ENCODE measurements at regions not wholly inside any gene's neighbourhood (a gene's known extent, or its start where the extent isn't known, plus 50 kb on each side); places are given as distances from the start of the nearest gene placed in this dataset.
A peak's percentile ranks its signal among the peaks of the same experiment; 100 is the strongest.

DNA sequence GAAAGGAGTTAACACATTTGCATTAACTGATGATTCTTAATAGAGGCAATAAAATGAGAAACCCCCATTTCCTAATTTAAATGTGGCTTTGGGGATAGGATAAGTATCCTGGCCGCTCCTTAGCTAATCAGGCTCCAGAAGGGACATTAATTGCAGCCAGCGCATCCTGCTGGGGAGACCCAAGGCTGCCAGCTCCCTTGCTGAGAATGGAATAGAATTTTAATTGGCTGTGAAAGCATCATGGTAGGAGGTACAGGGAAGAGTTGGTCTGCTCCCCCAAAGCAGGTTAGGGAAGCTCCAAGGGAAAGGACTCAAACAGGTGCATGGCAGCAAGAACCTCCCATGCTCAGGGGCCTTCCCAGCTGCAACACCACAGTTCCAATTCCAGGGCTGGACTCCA, 71.4 kb downstream of the MARCHF4 start:
- 97 to 100% methylated on average over 2 of the region's 2 CpGs for WGBS, 2 experiments (ENCODE audit: low coverage in 1 of 2, low lambda C conversion rate in 2 of 2, missing lambda C conversion rate in 2 of 2)
- in situ Hi-C loops (cut with MboI): no loop called here
- no peaks in the 10 kb centered on the region for H3K9me2 ChIP-seq (ENCODE audit: insufficient read depth)
- H3K27ac ChIP-seq: no peak overlapping the region
- no peaks in the 10 kb centered on the region for H3K9me3 ChIP-seq (ENCODE audit: low read depth)
- H3K4me1 ChIP-seq (ENCODE audit: insufficient read depth): peaks cover 40% of the 10 kb centered on the region
- H2AFZ ChIP-seq: no peak overlapping the region
- no peak for TF ChIP-seq EZH2 (IDR thresholded peaks at IDR 0.05; ENCODE audit: insufficient read depth, poor library complexity, severe bottlenecking)
- TF ChIP-seq EZH2phosphoT487 (IDR thresholded peaks at IDR 0.05; ENCODE audit: insufficient read depth, low read depth): no peak
- H3K9ac ChIP-seq: no peak overlapping the region
- peaks cover 38% of the 10 kb centered on the region for H3F3A ChIP-seq (ENCODE audit: insufficient read depth)
- no peak overlapping the region for H3K4me3 ChIP-seq
- H4K20me1 ChIP-seq (ENCODE audit: insufficient read depth): no peaks in the 10 kb centered on the region
- no peaks in the 10 kb centered on the region for H3K36me3 ChIP-seq (ENCODE audit: low read depth)
- H3K4me2 ChIP-seq (ENCODE audit: unreplicated experiment): no peak overlapping the region
- no peaks in the 10 kb centered on the region for H3K27me3 ChIP-seq (replicated peaks; ENCODE audit: insufficient read depth)
- H3K79me2 ChIP-seq (ENCODE audit: insufficient read depth): peaks cover 58% of the 10 kb centered on the region
- no peak for DNase-seq

DNA sequence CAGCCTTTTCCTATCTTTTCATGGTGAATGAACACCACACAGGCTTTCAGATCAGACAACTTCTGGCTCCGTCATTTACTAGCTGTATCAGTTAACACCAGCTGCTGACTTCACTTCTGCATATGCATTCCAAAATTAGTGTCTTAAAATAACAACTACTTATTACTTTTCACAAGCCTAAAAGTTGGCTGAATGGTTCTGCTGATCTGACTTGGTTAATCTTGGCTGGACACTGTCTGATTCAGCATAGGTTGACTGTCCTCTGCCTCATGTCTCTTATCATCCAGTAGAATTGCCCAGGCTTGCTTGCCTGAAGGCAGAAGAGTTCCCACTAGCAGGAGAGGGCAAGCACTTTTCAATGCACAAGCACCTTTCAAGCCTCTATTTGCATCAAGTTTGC, 72.7 kb downstream of the MARCHF4 start:
- in situ Hi-C loops (cut with MboI): no loop called here
- Histone ChIP-seq H3K9me2 (ENCODE audit: insufficient read depth) (no peaks in the 10 kb centered on the region), H3K27me3 (replicated peaks; ENCODE audit: insufficient read depth) (no peaks in the 10 kb centered on the region), H3K79me2 (ENCODE audit: insufficient read depth) (peaks cover 45% of the 10 kb centered on the region), H3K4me3 (no peak overlapping the region), H2AFZ (no peak overlapping the region), H3K36me3 (ENCODE audit: low read depth) (no peaks in the 10 kb centered on the region), H3K9me3 (ENCODE audit: low read depth) (no peaks in the 10 kb centered on the region), H3F3A (ENCODE audit: insufficient read depth) (peaks cover 38% of the 10 kb centered on the region), H3K27ac (peak overlapping the region; percentile 88), H4K20me1 (ENCODE audit: insufficient read depth) (no peaks in the 10 kb centered on the region), H3K4me1 (ENCODE audit: insufficient read depth) (peaks cover 40% of the 10 kb centered on the region), H3K9ac (peak overlapping the region; percentile 64), H3K4me2 (ENCODE audit: unreplicated experiment) (peak overlapping the region; percentile 36)
- WGBS, 2 experiments (ENCODE audit: low coverage in 1 of 2, low lambda C conversion rate in 2 of 2, missing lambda C conversion rate in 2 of 2): 26 to 75% methylated on average over 1 of the region's 1 CpG
- no peak for TF ChIP-seq EZH2 (IDR thresholded peaks at IDR 0.05; ENCODE audit: insufficient read depth, poor library complexity, severe bottlenecking)
- TF ChIP-seq EZH2phosphoT487 (IDR thresholded peaks at IDR 0.05; ENCODE audit: insufficient read depth, low read depth): no peak
- peak; percentile 77 for DNase-seq

DNA sequence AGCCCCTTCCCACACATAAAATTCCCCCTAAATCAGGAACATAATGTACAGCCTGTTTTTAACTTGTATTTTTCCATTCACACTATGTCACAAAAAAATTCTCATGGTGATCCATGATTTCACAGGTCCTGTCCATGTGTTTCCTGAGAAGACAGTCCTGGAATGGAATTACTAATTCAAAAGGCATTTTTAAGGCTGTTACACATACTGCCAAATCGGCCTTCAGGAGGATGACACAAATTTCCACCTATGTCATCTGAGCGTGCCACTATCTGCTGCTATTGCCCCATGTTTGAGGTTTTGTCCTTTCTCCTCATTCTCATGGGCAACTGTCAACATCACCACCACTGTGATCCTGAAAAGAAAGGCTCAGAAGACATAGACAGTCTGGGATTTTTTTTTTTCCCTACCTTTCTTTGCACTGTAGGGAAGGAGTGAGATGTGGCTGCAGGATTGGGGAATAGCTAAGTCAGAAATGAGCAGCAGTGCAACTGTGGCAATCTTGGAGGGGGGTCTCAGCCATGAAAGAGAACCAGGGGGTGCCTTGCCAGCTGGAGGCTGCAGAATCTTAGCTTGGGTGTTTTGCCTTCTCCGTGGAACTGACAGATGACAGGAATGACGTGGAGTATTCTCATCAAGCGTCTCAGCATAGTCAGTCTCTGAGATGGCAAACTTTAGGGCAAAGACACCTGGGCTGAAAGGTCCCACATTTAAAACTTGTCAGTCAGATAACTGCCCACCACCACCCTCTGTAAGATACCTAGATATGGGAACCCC, 73.4 kb downstream of the MARCHF4 start:
- no peaks in the 10 kb centered on the region for H4K20me1 ChIP-seq (ENCODE audit: insufficient read depth)
- no peak overlapping the region for H2AFZ ChIP-seq
- in situ Hi-C loops (cut with MboI): no loop called here
- 58 to 60% methylated on average over 5 of the region's 5 CpGs for WGBS, 2 experiments (ENCODE audit: low coverage in 1 of 2, low lambda C conversion rate in 2 of 2, missing lambda C conversion rate in 2 of 2)
- no peaks in the 10 kb centered on the region for H3K36me3 ChIP-seq (ENCODE audit: low read depth)
- no peak overlapping the region for H3K4me3 ChIP-seq
- peak; percentile 95 for DNase-seq
- peaks cover 38% of the 10 kb centered on the region for H3K79me2 ChIP-seq (ENCODE audit: insufficient read depth)
- no peak for TF ChIP-seq EZH2 (IDR thresholded peaks at IDR 0.05; ENCODE audit: insufficient read depth, poor library complexity, severe bottlenecking)
- TF ChIP-seq EZH2phosphoT487 (IDR thresholded peaks at IDR 0.05; ENCODE audit: insufficient read depth, low read depth): no peak
- H3K9me2 ChIP-seq (ENCODE audit: insufficient read depth): no peaks in the 10 kb centered on the region
- H3K9ac ChIP-seq: peak overlapping the region; percentile 64
- H3K27me3 ChIP-seq (replicated peaks; ENCODE audit: insufficient read depth): no peaks in the 10 kb centered on the region
- peaks cover 38% of the 10 kb centered on the region for H3F3A ChIP-seq (ENCODE audit: insufficient read depth)
- H3K4me1 ChIP-seq (ENCODE audit: insufficient read depth): peaks cover 40% of the 10 kb centered on the region
- H3K4me2 ChIP-seq (ENCODE audit: unreplicated experiment): peak overlapping the region; percentile 36
- H3K9me3 ChIP-seq (ENCODE audit: low read depth): no peaks in the 10 kb centered on the region
- peak overlapping the region; percentile 88 for H3K27ac ChIP-seq

DNA sequence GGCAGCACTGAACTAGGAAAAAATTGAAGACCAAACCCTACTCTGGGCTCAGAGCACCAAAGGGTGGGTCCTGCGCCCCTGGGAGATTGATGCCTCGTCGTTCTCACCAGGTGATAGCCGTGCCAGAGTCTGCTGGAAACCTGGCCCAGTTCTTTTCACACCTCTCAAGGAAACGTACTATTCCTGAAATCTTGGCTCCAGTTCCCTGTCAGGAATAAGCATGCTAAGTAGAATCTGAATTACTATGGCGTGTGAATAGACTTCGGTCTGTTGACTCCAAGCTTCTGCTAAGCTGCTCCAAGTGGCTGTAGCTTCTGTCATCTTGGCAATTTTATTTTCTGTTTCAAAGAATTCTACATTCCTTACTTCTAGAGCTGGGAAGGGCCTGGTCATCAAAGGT, 75.4 kb downstream of the MARCHF4 start:
- no peaks in the 10 kb centered on the region for H4K20me1 ChIP-seq (ENCODE audit: insufficient read depth)
- H3K4me2 ChIP-seq (ENCODE audit: unreplicated experiment): no peak overlapping the region
- peaks cover 33% of the 10 kb centered on the region for H3K79me2 ChIP-seq (ENCODE audit: insufficient read depth)
- H3K36me3 ChIP-seq (ENCODE audit: low read depth): no peaks in the 10 kb centered on the region
- no peaks in the 10 kb centered on the region for H3K9me2 ChIP-seq (ENCODE audit: insufficient read depth)
- H3K27me3 ChIP-seq (replicated peaks; ENCODE audit: insufficient read depth): no peaks in the 10 kb centered on the region
- H3K4me1 ChIP-seq (ENCODE audit: insufficient read depth): peaks cover 25% of the 10 kb centered on the region
- H3K9me3 ChIP-seq (ENCODE audit: low read depth): no peaks in the 10 kb centered on the region
- in situ Hi-C loops (cut with MboI): no loop called here
- TF ChIP-seq EZH2phosphoT487 (IDR thresholded peaks at IDR 0.05; ENCODE audit: insufficient read depth, low read depth) (no peak), EZH2 (IDR thresholded peaks at IDR 0.05; ENCODE audit: insufficient read depth, poor library complexity, severe bottlenecking) (no peak)
- H2AFZ ChIP-seq: no peak overlapping the region
- no peak overlapping the region for H3K9ac ChIP-seq
- no peak for DNase-seq
- no peak overlapping the region for H3K27ac ChIP-seq
- H3F3A ChIP-seq (ENCODE audit: insufficient read depth): peaks cover 27% of the 10 kb centered on the region
- no peak overlapping the region for H3K4me3 ChIP-seq
- 86 to 90% methylated on average over 7 of the region's 7 CpGs for WGBS, 2 experiments (ENCODE audit: low coverage in 1 of 2, low lambda C conversion rate in 2 of 2, missing lambda C conversion rate in 2 of 2)
